Activated B cell treated with CpG ODN at 0.5 μM for 24 hours (primary cell): ENCODE measurements at regions not wholly inside any gene's neighbourhood (a gene's known extent, or its start where the extent isn't known, plus 50 kb on each side); places are given as distances from the start of the nearest gene placed in this dataset.

Source experiments
- ATAC-seq: fragments of 200-7000 bp; cut with Tn5 transposase; one replicate; pipeline ENCODE4 v1.10.0; 2021; ENCODE audit warnings: low read depth, mild to moderate bottlenecking, moderate library complexity
- CTCF ChIA-PET: fragments of 350-600 bp; sonication (Branson Sonifier 250); formaldehyde crosslinking; loops from one replicate; lab custom pipeline; 2021; ENCODE audit warnings: antibody characterized with exemption; lab: Charles Lee
- POLR2A ChIA-PET: fragments of 350-600 bp; sonication (Branson Sonifier 250); formaldehyde crosslinking; loops from one replicate; lab custom pipeline; 2021; ENCODE audit warnings: antibody characterized with exemption; lab: Charles Lee
- DNase-seq: peaks from one replicate; pipeline ENCODE4 v3.0.0; 2022
- H3K27ac Mint-ChIP-seq: one replicate; pipeline ENCODE4 v1.8.0; 2020; ENCODE audit warnings: mixed read lengths
- H3K27me3 Mint-ChIP-seq: one replicate; pipeline ENCODE4 v1.8.0; 2021; ENCODE audit warnings: mixed read lengths
- H3K36me3 Mint-ChIP-seq: one replicate; pipeline ENCODE4 v1.8.0; 2021; ENCODE audit warnings: low read depth, mixed read lengths
- H3K4me1 Mint-ChIP-seq: one replicate; pipeline ENCODE4 v1.8.0; 2021; ENCODE audit warnings: mixed read lengths
- H3K4me3 Mint-ChIP-seq: one replicate; pipeline ENCODE4 v1.8.0; 2020; ENCODE audit warnings: mild to moderate bottlenecking, mixed read lengths
- H3K9me3 Mint-ChIP-seq: one replicate; pipeline ENCODE4 v1.8.0; 2020; ENCODE audit warnings: mixed read lengths
- CTCF ChIP-seq: fragments of 200-600 bp; IDR thresholded peaks from one replicate; pipeline ENCODE4 v1.8.0; 2022; ENCODE audit warnings: antibody characterized with exemption, mild to moderate bottlenecking
- intact Hi-C: fragments of 100-400 bp; cut with micrococcal nuclease; formaldehyde crosslinking; loops from one replicate; pipeline ENCODE4 v1.15.1; 2024

- ATAC-seq (no peak), DNase-seq (no peak)
- ChIA-PET POLR2A (no interaction called here), CTCF (no interaction called here)
- no peaks in the 10 kb centered on the region for H3K27me3 Mint-ChIP-seq
- no peaks in the 10 kb centered on the region for H3K4me1 Mint-ChIP-seq
- no peaks in the 10 kb centered on the region for H3K36me3 Mint-ChIP-seq
- no peak overlapping the region for H3K27ac Mint-ChIP-seq
- H3K4me3 Mint-ChIP-seq, result no peak overlapping the region
- TF ChIP-seq CTCF, result no peak
- intact Hi-C loops, result no loop called here
- H3K9me3 Mint-ChIP-seq, result peaks cover 5% of the 10 kb centered on the region
Measured at GRCh38 chr4:177605252-177605651, 163.0 kb upstream of the AGA start.

GRCh38 chr4:177607111-177607573, 164.9 kb upstream of the AGA start:
- ChIA-PET CTCF (no interaction called here), POLR2A (no interaction called here)
- H3K4me3 Mint-ChIP-seq, result no peak overlapping the region
- intact Hi-C loops, result no loop called here
- H3K27ac Mint-ChIP-seq, result no peak overlapping the region
- H3K9me3 Mint-ChIP-seq, result peaks cover 5% of the 10 kb centered on the region
- no peaks in the 10 kb centered on the region for H3K4me1 Mint-ChIP-seq
- no peaks in the 10 kb centered on the region for H3K36me3 Mint-ChIP-seq
- no peaks in the 10 kb centered on the region for H3K27me3 Mint-ChIP-seq
- TF ChIP-seq CTCF, result no peak
- no peak for ATAC-seq
- DNase-seq, result no peak

- no peaks in the 10 kb centered on the region for H3K36me3 Mint-ChIP-seq
- no peak overlapping the region for H3K4me3 Mint-ChIP-seq
- ChIA-PET POLR2A (no interaction called here), CTCF (no interaction called here)
- intact Hi-C loops, result no loop called here
- H3K9me3 Mint-ChIP-seq, result no peaks in the 10 kb centered on the region
- H3K27ac Mint-ChIP-seq, result no peak overlapping the region
- H3K27me3 Mint-ChIP-seq, result no peaks in the 10 kb centered on the region
- no peaks in the 10 kb centered on the region for H3K4me1 Mint-ChIP-seq
- no peak for TF ChIP-seq CTCF
- no peak for DNase-seq
- ATAC-seq, result no peak
Measured at GRCh38 chr4:177611974-177612664, 169.9 kb upstream of the AGA start.

GRCh38 chr4:177612684-177613083, 170.4 kb upstream of the AGA start:
- Mint-ChIP-seq H3K27ac (no peak overlapping the region), H3K9me3 (no peaks in the 10 kb centered on the region), H3K4me1 (no peaks in the 10 kb centered on the region), H3K36me3 (no peaks in the 10 kb centered on the region), H3K4me3 (no peak overlapping the region), H3K27me3 (no peaks in the 10 kb centered on the region)
- DNase-seq (no peak), ATAC-seq (no peak)
- ChIA-PET CTCF (no interaction called here), POLR2A (no interaction called here)
- no peak for TF ChIP-seq CTCF
- intact Hi-C loops, result no loop called here

GRCh38 chr4:177632481-177632880, 190.2 kb upstream of the AGA start:
- H3K4me1 Mint-ChIP-seq, result no peaks in the 10 kb centered on the region
- intact Hi-C loops, result no loop called here
- DNase-seq (no peak), ATAC-seq (no peak)
- H3K9me3 Mint-ChIP-seq, result peaks cover 3% of the 10 kb centered on the region
- no peaks in the 10 kb centered on the region for H3K27me3 Mint-ChIP-seq
- no peaks in the 10 kb centered on the region for H3K36me3 Mint-ChIP-seq
- no peak overlapping the region for H3K27ac Mint-ChIP-seq
- POLR2A ChIA-PET, result no interaction called here
- H3K4me3 Mint-ChIP-seq, result no peak overlapping the region
- no peak for TF ChIP-seq CTCF
- CTCF ChIA-PET, result no interaction called here
